GM12864 (cell line): ENCODE measurements at regions not wholly inside any gene's neighbourhood (a gene's known extent, or its start where the extent isn't known, plus 50 kb on each side); places are given as distances from the start of the nearest gene placed in this dataset.

Experiments
- DNase-seq: peaks from one replicate; pipeline ENCODE4 v3.0.0-alpha.2; 2011; ENCODE audit warnings: low read depth
- H3K4me3 ChIP-seq: 2 replicates; pipeline ENCODE4 v1.5.1; 2011; ENCODE audit warnings: mild to moderate bottlenecking, low read depth, low read length, control low read depth
- CTCF ChIP-seq: IDR thresholded peaks from 2 replicates; pipeline ENCODE4 v1.5.1; 2011; ENCODE audit warnings: low read depth, mild to moderate bottlenecking, moderate library complexity, low read length, control low read depth, inconsistent platforms; ENCODE audit errors: missing control alignments

- no peak for TF ChIP-seq CTCF
- no peak for DNase-seq
- H3K4me3 ChIP-seq = no peak overlapping the region
Observed at GRCh38 chr13:80547885-80548825, 207.2 kb upstream of the SPRY2 start.

GRCh38 chr13:80547341-80547740 lies 206.4 kb upstream of the SPRY2 start:
- TF ChIP-seq CTCF = no peak
- DNase-seq = no peak
- H3K4me3 ChIP-seq = no peak overlapping the region

GRCh38 chr13:80533175-80533574 lies 192.2 kb upstream of the SPRY2 start:
- no peak for TF ChIP-seq CTCF
- H3K4me3 ChIP-seq = no peak overlapping the region
- DNase-seq = no peak

- TF ChIP-seq CTCF = no peak
- no peak for DNase-seq
- no peak overlapping the region for H3K4me3 ChIP-seq
Observed at GRCh38 chr13:80530902-80531301, 190.0 kb upstream of the SPRY2 start.

- no peak for DNase-seq
- TF ChIP-seq CTCF = no peak
- H3K4me3 ChIP-seq = no peak overlapping the region
Observed at GRCh38 chr13:80530191-80530590, 189.3 kb upstream of the SPRY2 start.

- DNase-seq = no peak
- no peak overlapping the region for H3K4me3 ChIP-seq
Observed at GRCh38 chr13:80529734-80530133, 188.8 kb upstream of the SPRY2 start.

More at GRCh38 chr13:80529734-80530133, 188.8 kb upstream of the SPRY2 start:
- no peak for TF ChIP-seq CTCF
